EL (cell line): ENCODE measurements at regions not wholly inside any gene's neighbourhood (a gene's known extent, or its start where the extent isn't known, plus 50 kb on each side); places are given as distances from the start of the nearest gene placed in this dataset.

Experiments used
- DNase-seq: peaks from one replicate; pipeline ENCODE4 v3.0.0-alpha.2; 2016

DNA sequence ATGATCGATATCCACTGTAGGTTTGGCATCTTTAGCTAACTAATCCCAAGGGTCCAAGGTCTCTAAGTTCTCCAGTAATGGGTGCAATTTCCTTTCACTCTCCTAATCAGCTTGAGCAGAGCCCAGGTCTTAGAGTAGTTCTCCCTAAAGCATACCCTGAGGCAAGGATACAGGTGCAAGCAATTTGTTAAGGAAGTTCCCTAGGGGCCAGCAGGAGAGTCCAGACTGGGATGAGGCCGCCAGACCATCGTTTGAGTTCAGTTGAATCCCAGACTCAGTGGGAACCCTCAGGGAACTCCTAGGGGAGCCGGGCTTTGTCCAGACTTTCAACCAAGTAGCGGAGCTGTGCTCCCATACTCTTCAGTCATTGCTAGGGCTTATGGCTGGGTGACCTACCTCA, 835.4 kb upstream of the CDH2 start:
- DNase-seq = no peak

DNA sequence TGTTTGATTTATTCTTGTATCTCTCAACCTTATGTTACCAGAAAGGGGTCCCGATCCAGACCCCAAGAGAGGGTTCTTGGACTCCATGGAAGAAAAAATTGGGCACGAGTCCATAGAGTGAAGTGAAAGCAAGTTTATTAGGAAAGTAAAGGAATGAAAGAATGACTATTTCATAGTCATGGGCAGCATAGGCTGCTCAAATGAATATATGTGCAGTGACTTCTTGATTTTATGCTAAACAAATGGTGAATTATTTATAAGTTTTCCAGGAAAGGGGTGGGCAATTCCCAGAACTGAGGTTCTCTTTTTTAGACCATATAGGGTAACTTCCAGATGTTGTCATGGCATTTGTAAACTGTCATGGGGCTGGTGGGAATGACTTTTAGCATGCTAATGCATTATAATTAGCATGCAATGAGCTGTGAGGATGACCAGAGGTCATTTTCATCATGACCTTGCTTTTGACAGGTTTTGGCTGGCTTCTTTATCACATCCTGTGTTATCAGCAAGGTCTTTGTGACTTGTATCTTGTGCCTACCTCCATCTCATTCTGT, 832.4 kb upstream of the CDH2 start:
- DNase-seq = no peak

DNA sequence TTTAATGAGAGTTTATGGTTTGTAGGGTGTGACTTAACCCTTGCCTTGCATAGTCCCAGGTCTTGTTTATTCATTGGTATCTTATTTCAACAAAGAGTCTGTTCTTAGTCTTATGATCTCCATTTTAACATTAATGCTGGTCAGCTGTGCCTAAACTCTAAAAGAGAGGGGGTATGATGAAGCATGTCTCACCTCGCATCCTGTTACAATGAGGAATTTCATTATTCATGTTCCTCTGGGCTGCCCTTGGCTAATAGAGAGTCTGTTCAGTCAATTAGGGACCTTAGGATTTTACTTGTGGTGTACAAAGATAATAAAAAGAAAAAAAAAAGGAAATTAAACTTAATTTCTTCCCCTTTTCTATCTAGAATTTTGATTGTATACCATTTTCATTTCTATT, 831.9 kb upstream of the CDH2 start:
- DNase-seq = no peak

DNA sequence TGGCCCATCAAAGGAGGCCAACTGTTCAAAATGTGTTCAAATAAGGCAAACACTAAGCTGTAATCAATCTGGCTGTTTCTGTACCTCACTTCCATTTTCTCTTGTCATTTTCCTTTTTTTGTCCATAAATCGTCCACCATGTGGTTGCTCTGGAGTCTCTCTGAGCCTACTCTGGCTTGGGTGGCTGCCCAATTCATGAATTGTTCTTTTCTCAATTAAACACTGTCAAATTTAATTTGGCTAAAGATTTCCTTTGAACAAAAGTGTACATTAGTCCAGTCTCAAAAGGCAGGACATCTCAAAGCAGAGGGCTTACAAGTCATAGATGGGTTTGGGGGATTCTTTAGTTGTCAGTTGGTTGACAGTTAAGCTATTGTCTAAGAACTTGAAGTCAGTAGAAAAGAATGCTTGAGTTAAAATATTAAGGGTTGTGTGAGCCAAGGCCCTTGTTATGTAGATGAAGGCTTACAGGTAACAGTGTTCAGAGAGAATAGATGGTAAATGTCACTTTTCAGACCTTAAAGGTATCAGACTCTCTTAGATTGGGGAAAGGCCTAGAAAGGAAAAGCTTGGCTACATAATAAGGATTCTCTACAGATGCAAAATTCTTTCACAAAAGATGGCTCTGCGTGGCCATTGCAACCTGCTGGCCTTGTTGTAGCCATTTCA, 831.2 kb upstream of the CDH2 start:
- no peak for DNase-seq

DNA sequence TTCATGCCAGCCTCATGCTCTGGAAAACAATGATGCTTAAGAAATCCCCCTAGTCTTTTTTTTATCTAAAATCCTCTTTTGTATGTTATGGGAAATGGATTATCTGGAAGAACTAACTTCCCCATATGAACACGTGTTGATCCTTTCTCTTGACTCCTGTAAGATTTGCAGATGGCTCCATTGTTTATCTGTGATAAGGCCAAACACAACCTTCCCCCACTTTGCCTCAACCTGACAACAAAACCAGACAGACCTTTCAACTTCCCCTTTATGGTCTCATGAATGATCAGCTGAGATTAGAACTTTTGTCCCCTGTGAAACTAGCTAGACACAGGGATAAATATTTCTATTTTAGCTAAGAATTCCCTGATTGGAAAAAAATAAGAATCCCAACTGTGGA, 828.0 kb upstream of the CDH2 start:
- DNase-seq = no peak

DNA sequence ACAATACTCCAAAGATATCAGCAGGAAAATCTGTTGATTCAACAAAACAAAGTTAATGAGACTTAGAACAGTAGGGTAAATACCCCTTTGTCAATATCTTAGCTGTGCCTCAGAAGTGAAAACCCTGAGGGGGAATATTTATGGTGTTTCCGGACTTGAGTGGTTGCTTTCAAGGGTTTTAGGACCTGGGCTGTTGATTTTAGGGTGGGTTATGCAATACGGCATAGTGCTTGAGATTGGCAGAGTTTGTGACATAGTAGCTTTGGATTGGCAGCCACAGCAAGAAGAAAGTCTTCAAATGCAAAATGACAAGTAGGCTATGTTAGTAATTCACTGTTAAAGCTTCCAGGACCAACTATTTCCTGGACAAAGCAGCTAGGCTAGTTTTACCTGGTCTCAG, 826.3 kb upstream of the CDH2 start:
- no peak for DNase-seq

DNA sequence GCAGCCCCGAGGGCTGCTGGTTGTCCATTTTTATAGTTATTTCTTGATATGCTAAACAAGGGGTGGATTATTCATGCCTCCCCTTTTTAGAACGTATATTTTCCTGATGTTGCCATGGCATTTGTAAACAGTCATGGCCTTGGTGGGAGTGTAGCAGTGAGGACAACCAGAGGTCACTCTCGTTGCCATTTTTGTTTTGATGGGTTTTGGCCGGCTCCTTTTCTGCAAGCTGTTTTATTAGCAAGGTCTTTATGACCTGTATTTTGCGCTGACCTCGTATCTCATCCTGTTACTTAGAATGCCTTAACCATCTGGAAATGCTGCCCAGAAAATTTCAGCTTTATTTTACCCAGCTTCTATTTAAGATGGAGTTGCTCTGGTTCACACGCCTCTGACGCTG, 825.8 kb upstream of the CDH2 start:
- DNase-seq = no peak

DNA sequence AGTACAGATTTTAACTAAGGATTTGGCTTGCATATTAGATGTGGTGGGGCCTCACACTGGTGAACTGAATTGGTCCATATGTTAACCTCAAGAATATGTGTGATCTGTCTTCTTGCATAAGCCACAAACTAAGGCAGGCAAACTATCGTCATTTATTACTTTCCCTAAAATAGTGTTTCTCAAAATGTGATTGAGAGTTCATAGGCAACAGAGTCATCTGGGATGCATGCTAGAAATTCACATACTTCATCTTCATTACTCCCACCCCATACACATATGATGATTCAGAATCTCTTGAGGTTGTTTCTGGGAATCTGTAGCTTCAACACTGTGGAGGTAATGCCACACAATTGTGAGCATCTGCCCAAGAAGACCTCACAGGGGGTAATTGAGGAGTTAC, 822.8 kb upstream of the CDH2 start:
- DNase-seq = no peak

DNA sequence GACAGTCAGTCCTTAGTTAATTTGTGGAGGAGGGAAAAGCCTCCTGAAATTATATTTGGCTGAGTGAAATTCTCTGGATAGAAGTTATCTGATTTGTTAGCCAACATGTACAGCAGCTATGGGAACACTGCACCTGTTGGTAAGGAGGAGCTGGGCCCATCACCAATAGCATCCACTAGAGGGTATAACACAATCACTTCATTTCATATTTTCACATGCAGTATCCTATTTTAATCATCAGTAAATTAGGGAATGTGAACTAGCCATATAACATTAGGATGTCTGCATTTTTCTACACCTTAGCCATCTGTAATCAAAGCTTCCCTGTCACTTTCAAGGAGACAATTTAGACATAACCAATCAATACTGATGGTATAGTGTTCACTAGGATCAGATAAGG, 818.4 kb upstream of the CDH2 start:
- DNase-seq = no peak

DNA sequence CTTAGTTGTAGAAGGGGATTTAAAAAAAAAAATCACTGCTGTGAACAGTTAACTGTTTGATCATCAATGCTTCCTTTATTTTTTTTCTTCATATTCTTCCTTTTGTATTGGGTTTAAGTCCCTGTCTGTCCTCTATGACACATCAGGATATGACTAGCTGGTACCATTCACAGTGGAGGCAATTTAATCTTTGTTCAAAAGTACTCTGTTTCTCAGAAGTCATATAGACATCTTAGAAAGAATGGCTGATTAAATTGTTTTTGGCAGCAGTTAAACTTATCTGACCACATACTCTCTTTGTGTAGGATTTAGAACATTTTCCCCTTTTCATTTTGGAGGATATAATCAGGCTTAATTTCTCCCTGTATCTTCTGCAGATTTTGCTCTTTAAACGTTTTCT, 807.8 kb upstream of the CDH2 start:
- DNase-seq = no peak

DNA sequence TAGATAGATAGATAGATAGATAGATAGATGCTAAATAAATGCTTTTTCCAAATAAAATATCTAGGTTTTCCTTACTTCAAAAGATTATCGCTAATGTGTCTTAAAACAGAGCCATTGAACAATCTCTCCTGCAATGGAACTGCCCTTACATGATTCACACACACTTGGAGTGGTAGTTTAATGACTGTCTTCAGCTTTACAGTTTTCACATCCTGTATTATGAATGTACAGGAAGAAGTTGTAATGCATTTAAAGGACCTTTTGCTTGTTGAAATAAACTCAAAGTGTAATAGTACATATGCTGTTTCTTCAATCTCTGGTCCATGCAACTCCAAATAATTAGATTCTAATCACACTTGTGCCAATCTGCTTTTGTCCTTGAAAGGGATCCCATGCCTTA, 797.6 kb upstream of the CDH2 start:
- DNase-seq = no peak

DNA sequence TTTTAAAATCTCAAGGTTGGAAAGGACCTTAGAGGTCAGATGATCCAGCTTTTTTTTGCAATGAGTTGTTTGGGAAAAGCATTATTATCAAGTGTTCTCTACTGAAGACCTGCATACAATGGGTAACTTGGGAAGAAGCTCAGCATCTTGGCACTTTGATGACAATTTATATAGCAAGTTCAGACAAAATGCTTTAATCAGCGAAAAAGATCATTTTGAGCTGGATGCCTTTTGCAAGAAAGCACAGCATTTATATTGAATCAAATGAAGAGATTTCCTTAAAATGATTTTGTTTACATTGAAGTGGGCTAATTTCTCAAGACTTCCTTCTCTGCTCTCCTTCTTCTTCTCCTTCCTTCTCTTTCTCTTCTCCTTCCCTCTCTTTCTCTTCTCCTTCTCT, 796.4 kb upstream of the CDH2 start:
- DNase-seq = no peak

DNA sequence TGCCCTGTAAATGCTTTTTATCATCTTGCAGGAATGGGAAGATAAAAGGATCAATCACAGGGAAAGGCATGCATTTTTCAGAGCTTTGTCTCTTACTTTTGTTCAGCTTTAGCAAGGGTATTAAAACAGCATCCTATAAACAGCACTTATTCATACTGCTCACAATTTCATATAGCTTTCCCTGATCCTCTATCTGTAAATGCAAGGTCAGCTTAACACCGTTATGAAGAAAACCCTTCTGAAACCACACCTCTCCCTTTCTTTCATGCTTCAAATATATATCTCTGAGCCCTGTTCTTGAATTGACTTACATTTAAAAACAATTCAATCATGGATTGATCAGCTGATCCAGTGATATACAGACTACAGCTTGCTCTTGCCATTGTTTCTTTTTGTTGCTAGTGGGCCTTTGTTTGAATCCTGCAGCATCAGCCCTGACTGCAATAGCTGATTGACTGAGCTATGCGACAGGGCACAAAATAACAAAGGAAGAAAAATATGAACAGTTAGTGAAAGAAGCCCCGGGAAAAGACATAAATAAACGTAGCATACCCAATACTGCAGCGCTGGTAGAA, 795.5 kb upstream of the CDH2 start:
- no peak for DNase-seq

DNA sequence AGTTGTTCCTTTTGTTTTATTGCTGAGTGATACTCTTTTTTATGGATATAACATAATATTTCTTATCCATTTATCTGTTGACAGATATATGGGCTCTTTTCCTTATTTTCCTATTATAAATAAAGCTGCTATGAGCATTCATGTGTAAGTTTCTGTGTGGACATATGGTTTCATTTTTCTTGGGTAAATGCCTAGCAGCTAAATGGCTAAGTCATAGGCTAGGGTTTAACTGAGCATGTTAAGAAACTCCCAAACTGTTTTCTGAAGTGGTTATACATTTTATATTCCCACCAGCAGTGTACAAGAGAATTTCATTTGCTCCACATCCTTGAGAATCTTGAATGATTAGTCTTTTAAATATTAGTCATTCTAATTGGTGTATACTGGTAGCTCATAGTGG, 786.6 kb upstream of the CDH2 start:
- DNase-seq = peak; percentile 14

DNA sequence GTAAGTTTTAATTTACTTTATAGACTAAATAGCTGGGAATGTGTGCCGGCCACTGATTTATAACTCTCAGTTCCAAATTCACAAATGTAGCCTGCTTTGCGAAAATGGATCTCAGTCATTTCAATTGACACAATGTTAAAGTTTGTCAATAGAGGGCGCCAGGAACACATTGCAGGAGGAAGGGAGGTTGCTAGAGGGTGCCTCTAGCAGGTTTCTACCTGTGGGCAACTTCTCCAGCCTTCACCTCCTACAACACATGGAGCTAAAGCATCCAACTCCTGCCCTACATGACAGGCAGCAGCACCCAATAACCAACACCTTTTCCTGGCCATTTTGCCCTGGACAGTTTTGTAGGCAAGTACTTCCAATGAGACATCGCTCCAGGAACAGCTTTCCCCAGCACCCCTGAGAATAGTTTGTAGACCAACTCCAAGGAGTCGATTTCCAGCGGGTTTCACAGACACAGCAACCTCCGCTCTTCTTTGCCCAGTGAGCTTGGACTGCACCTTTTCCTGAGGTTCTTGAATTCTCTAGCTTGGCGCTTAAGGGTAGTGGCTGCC, 784.8 kb upstream of the CDH2 start:
- peak; percentile 45 for DNase-seq

DNA sequence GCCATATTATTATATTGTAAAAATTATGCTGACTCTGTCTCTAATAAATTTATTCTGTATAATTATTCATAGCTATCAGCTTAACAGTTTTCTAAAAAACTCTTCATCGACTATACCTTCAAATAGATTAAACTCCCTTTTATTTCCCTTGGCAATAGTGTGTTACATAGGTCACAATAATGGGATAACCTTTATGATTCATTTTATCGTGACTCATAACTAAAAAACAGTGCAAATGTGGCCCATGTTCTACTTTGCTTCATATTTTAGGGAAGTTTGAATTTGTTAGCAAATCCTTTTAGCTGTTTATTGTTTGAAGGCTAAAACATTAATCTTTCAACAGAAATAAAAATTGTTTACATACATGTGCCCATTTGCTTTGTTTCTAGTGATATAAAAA, 783.2 kb upstream of the CDH2 start:
- peak; percentile 31 for DNase-seq

DNA sequence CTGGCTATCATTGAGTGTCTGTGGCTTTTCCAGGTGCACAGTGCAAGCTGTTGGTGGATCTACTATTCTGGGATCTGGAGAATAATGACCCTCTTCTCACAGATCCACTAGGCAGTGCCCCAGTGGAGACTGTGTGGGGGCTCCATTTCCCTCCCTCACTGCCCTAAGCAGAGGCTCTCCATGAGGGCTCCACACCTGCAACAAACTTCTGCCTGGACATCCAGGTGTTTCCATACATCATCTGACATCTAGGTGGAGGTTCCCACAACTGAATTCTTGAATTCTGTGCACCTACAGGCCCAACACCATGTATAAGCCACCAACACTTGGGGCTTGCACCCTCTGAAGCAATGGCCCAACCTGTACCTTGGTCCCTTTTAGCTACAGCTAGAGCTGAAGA, 775.4 kb upstream of the CDH2 start:
- DNase-seq = no peak

DNA sequence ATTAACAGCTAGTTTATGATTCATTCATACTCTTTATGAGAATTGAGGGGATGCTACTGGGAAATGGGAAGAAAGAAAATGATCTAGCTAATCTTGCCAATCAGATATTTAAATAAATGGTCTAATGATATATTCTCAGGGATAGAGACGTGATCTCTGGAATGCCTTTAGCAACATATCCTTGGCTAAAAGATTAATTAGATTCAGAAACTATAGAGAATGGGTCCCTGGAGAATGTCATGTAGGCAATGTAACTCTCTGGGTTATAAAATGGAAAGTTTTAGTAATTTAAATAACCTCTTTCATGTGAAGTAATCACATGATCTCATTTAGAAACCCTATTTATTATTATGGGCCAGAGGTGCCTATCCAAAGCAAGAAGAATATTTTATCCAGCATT, 771.0 kb upstream of the CDH2 start:
- DNase-seq = no peak

DNA sequence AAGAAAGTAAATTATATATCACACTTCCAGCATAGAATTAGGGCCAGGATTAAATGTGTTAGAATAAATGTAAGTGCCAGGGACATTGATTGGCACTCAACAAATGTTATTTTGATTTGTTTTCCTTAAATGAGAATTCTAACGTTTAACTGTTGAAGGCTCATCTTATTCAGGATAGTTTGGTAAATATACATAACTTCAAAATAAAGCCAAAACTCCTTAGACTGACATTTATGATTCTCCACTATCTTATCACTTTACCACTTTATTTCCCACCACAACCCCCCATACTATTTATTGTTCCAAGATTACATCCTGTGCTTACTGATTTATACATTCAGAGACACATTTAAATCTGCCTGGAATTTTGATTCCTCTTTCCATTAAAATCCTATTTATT, 769.5 kb upstream of the CDH2 start:
- no peak for DNase-seq

DNA sequence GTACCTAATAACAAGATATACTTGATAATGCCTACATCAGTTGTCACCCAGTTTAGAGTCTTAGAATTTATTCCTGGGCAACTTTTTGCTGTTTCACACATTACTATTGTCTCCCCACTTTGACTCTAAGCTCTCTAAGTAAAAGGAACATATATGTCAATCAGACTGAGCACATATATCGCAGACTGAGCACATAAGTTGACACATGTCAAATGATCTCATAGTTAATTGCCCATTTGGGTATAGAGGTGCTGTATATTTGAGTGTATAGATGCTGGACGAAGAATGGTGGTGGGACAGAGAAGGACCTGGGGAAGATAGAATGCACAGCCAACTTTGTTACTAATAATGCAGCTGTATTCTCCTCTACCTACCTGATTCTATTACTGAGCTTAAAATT, 746.0 kb upstream of the CDH2 start:
- no peak for DNase-seq

DNA sequence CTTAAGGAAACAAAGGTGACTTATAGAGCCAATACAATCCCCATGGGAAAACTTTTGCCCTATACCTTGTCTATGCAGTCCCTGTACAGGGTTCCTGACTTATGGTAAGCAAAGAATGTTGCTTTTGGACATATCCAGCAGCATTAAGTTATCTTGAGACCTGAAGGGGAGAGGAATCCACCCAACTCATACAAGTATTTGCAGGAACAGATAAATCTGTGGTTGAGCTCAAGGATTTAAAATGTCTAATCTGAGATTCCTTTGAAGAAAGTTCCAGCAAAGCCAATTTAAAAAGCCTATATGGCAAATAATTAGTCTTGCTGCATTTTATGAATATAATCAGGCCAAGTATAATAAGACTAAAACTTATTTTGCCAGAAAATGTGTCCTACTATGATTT, 739.5 kb upstream of the CDH2 start:
- DNase-seq = no peak

DNA sequence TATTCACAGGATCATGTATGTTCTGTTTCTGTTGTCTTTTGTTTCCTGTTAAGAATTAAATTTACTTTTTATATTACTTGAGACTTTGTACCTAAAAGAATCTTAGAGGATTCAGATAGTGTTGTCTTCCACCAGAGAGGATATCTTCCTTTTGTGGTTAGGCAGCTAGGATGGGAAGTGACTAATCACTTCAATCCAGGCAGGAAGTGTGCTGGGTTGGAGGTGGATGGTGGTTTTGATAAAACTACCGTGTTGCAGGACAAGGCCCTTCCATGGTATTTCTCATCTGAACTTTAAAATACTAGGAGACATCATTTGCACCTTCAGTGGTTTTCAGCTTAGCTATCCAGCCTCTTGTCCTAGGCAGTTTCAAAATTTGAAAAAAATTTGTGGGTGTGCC, 728.6 kb upstream of the CDH2 start:
- DNase-seq = peak; percentile 69

DNA sequence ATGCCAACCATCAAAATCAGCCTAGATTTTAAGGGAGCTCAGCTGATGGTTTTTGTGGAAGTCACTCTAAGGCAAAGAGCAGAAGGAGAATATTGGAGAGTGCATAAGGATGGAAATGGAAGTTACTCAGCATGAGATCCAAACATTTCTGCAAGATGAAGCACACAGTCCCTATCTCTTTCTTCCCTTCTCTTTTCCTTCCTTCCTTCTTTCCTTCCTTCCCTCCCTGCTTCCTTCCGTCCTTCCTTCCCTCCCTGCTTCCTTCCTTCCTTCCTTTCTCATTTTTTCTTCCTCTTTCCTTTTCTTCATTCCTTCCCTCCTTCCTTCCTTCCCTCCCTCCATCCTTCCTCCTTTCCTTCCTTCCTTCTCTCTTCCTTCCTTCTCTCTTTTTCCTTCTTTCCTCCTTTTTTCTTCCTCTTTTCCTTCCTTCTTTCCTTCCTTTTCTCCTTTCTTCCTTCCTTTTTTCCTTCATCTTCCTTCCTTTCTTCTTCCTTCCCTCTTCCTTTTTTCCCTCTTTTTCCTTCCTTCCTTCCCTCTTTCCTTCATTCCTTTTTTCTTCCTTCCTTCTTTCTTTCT, 727.9 kb upstream of the CDH2 start:
- no peak for DNase-seq

DNA sequence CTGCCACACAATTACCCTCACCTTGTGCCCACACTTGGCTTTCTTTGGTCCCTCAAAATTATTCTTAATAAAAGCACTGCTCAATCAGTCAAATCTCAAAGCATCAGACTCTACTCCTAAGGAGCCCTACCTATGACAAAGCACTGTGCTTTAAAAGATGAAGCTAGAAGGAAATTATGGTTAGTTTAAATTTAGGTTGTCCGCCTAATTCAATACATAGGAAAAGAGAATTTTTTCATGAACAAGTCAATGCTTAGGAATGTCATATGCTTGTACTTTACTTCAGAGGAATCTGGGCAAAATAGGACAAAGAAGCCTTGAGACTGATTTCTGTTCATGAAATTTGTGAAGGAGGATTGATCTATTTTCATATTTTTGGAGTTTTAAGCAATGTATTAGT, 726.4 kb upstream of the CDH2 start:
- peak; percentile 21 for DNase-seq
